RWPE2 (cell line): ENCODE measurements at regions not wholly inside any gene's neighbourhood (a gene's known extent, or its start where the extent isn't known, plus 50 kb on each side); places are given as distances from the start of the nearest gene placed in this dataset.

Source experiments
- ATAC-seq: fragments of 200-7000 bp; cut with Tn5 transposase; 3 replicates; pipeline ENCODE4 v1.9.1; 2021; ENCODE audit warnings: low read depth
- DNase-seq: peaks from one replicate; pipeline ENCODE4 v3.0.0-alpha.2; 2020; ENCODE audit warnings: low spot score
- H3K27ac ChIP-seq: fragments of 450-650 bp; 2 replicates; pipeline ENCODE4 v1.5.1; 2017; ENCODE audit warnings: mild to moderate bottlenecking; ENCODE audit not compliant: poor library complexity, severe bottlenecking
- H3K27me3 ChIP-seq: fragments of 250-450 bp; sonication (Bioruptor Pico); 2 replicates; pipeline ENCODE4 v1.5.1; 2021; ENCODE audit warnings: mild to moderate bottlenecking, moderate library complexity; ENCODE audit not compliant: insufficient read depth, poor library complexity, severe bottlenecking
- H3K36me3 ChIP-seq: fragments of 250-450 bp; sonication (Bioruptor Pico); 2 replicates; pipeline ENCODE4 v1.5.1; 2020; ENCODE audit warnings: low read depth, mild to moderate bottlenecking, moderate library complexity
- H3K4me1 ChIP-seq: fragments of 250-450 bp; sonication (Bioruptor Pico); 2 replicates; pipeline ENCODE4 v1.5.1; 2021; ENCODE audit warnings: mild to moderate bottlenecking, moderate library complexity; ENCODE audit not compliant: insufficient read depth, poor library complexity, severe bottlenecking
- H3K4me3 ChIP-seq: fragments of 250-450 bp; sonication (Bioruptor Pico); 2 replicates; pipeline ENCODE4 v1.5.1; 2021; ENCODE audit warnings: mild to moderate bottlenecking, moderate library complexity; ENCODE audit not compliant: severe bottlenecking
- H3K9me3 ChIP-seq: fragments of 250-450 bp; sonication (Bioruptor Pico); 2 replicates; pipeline ENCODE4 v1.5.1; 2021; ENCODE audit warnings: mild to moderate bottlenecking, moderate library complexity; ENCODE audit not compliant: severe bottlenecking
- TF ChIP-seq, protein P1 (sequence below): fragments of 450-650 bp; IDR thresholded peaks from one replicate; pipeline ENCODE4 v1.5.1; 2017; ENCODE audit warnings: mild to moderate bottlenecking, moderate library complexity; ENCODE audit not compliant: poor library complexity, severe bottlenecking

DNA sequence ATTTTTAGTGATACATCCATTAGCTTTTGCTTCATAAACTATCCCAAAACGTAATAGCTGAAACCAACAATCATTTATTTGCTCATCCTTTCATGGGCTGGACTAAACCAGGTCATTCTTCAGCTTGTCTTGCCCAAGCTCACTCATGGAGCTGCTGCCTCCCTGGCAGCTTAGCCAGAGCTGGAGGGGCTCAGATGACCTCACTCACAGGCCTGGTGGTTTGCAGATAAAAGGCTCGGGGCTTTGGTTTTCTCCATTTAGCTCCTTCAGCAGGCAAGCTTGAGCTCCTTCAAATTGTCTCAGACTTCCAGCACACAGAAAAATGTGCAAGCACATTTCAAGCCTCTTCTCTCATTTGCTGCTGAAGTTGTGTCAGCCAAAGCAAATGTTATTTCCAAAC is 139.1 kb downstream of the BTBD3 start:
- Histone ChIP-seq H3K36me3 (no peaks in the 10 kb centered on the region), H3K4me1 (peaks cover 16% of the 10 kb centered on the region), H3K9me3 (no peaks in the 10 kb centered on the region), H3K27me3 (no peaks in the 10 kb centered on the region), H3K27ac (no peak overlapping the region), H3K4me3 (no peak overlapping the region)
- TF ChIP-seq, protein P1, sequence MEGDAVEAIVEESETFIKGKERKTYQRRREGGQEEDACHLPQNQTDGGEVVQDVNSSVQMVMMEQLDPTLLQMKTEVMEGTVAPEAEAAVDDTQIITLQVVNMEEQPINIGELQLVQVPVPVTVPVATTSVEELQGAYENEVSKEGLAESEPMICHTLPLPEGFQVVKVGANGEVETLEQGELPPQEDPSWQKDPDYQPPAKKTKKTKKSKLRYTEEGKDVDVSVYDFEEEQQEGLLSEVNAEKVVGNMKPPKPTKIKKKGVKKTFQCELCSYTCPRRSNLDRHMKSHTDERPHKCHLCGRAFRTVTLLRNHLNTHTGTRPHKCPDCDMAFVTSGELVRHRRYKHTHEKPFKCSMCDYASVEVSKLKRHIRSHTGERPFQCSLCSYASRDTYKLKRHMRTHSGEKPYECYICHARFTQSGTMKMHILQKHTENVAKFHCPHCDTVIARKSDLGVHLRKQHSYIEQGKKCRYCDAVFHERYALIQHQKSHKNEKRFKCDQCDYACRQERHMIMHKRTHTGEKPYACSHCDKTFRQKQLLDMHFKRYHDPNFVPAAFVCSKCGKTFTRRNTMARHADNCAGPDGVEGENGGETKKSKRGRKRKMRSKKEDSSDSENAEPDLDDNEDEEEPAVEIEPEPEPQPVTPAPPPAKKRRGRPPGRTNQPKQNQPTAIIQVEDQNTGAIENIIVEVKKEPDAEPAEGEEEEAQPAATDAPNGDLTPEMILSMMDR: no peak
- no peak for DNase-seq
- no peak for ATAC-seq

GRCh38 chr20:12057778-12058177 is 140.1 kb downstream of the BTBD3 start:
- no peaks in the 10 kb centered on the region for H3K36me3 ChIP-seq
- ATAC-seq: no peak
- peaks cover 16% of the 10 kb centered on the region for H3K4me1 ChIP-seq
- H3K27ac ChIP-seq: no peak overlapping the region
- no peak overlapping the region for H3K4me3 ChIP-seq
- no peaks in the 10 kb centered on the region for H3K27me3 ChIP-seq
- DNase-seq: no peak
- H3K9me3 ChIP-seq: no peaks in the 10 kb centered on the region
- TF ChIP-seq, protein P1: no peak

- no peak overlapping the region for H3K4me3 ChIP-seq
- H3K27me3 ChIP-seq: no peaks in the 10 kb centered on the region
- TF ChIP-seq, protein P1: no peak
- ATAC-seq: no peak
- no peak for DNase-seq
- H3K4me1 ChIP-seq: peaks cover 11% of the 10 kb centered on the region
- no peaks in the 10 kb centered on the region for H3K36me3 ChIP-seq
- H3K9me3 ChIP-seq: no peaks in the 10 kb centered on the region
- H3K27ac ChIP-seq: no peak overlapping the region
Observed at GRCh38 chr20:12058216-12058615, 140.5 kb downstream of the BTBD3 start.

GRCh38 chr20:12061466-12061865 is 143.8 kb downstream of the BTBD3 start:
- DNase-seq (no peak), ATAC-seq (no peak)
- Histone ChIP-seq H3K27me3 (no peaks in the 10 kb centered on the region), H3K9me3 (no peaks in the 10 kb centered on the region), H3K36me3 (no peaks in the 10 kb centered on the region), H3K4me1 (no peaks in the 10 kb centered on the region), H3K4me3 (no peak overlapping the region), H3K27ac (no peak overlapping the region)
- TF ChIP-seq, protein P1: no peak

DNA sequence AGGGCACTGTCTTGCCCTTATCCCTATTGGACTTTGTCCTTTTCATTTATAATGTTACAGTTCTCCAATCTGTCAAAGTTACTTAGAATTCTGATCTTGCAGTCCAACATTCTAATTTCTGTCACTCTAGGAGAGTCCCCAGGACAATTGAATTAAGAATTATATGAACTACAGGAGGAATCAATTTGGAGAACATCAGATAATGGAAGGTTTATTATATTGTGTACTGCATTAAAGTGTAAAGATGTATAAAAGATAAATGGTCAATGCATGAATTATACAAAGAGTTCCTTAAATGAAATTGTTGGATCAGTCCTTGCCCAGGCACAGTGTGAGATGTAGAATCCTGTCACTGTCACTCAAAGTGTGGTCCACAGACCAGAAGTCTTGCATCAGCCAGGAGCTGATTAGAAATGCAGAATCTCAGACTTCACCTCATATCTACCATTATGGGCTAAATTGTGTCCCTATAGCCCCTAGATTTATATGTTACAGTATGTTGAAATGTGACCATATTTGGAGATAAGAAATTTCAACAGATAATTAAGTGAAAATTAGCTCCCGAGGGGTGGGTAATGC is 145.5 kb downstream of the BTBD3 start:
- no peak for ATAC-seq
- TF ChIP-seq, protein P1: no peak
- no peaks in the 10 kb centered on the region for H3K4me1 ChIP-seq

More for the DNA sequence above, 145.5 kb downstream of the BTBD3 start:
- Histone ChIP-seq H3K36me3 (no peaks in the 10 kb centered on the region), H3K9me3 (no peaks in the 10 kb centered on the region), H3K4me3 (no peak overlapping the region), H3K27ac (no peak overlapping the region), H3K27me3 (no peaks in the 10 kb centered on the region)
- no peak for DNase-seq
